GM12891 (cell line): ENCODE measurements at regions not wholly inside any gene's neighbourhood (a gene's known extent, or its start where the extent isn't known, plus 50 kb on each side); places are given as distances from the start of the nearest gene placed in this dataset.

Source experiments
- POLR2A ChIP-seq: IDR thresholded peaks from 2 replicates; pipeline ENCODE4 v1.6.1; 2011; ENCODE audit warnings: low read depth, low read length, control low read depth
- POLR2AphosphoS5 ChIP-seq: IDR thresholded peaks from 2 replicates; pipeline ENCODE4 v1.6.1; 2011; ENCODE audit warnings: low read depth, low read length, control low read depth
- POU2F2 ChIP-seq: IDR thresholded peaks from 2 replicates; pipeline ENCODE4 v1.6.1; 2011; ENCODE audit warnings: low read depth, mild to moderate bottlenecking, control low read depth, low read length, moderate library complexity
- SPI1 ChIP-seq: IDR thresholded peaks from 2 replicates; pipeline ENCODE4 v1.6.1; 2011; ENCODE audit warnings: low read depth, low read length, control low read depth
- TAF1 ChIP-seq: IDR thresholded peaks from 2 replicates; pipeline ENCODE4 v1.6.1; 2011; ENCODE audit warnings: low read depth, low read length, control low read depth

DNA sequence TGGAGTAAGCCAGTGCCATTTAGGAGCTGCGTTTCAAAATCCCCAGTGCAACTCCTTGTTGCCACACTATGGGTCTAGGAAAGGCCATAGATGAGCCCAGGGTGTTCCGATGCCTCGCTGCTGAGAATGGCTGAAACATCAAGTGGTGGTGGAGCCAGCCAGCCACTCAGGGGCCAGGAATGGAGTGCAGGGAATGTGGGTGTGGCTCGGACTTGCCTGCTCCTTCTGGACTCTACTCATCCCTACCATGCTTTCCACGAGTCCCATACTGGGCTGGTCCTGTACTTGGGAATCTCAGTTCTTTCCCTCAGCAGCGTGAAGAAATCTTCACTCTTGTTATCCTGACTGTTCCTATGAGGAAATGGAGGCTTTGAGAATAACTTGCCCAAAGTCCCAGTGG is 143.5 kb downstream of the INSIG2 start:
- no peak for TF ChIP-seq POLR2A
- no peak for TF ChIP-seq POLR2AphosphoS5
- no peak for TF ChIP-seq TAF1
- no peak for TF ChIP-seq SPI1
- no peak for TF ChIP-seq POU2F2
